Gastroesophageal sphincter (tissue), 3 donors: ENCODE measurements at regions not wholly inside any gene's neighbourhood (a gene's known extent, or its start where the extent isn't known, plus 50 kb on each side); places are given as distances from the start of the nearest gene placed in this dataset.

Experiments
- POLR2AphosphoS5 ChIP-seq: sonication (generic); formaldehyde crosslinking; IDR thresholded peaks from one replicate; pipeline ENCODE4 v1.6.1; 2017; ENCODE audit warnings: antibody characterized with exemption
- TF ChIP-seq, protein P1 (sequence below), 4 experiments: fragments of 200-600 bp in 2 of 4; fragments of 450-650 bp in 2 of 4; sonication (generic) in 1 of 4; IDR thresholded peaks; one replicate each; pipeline ENCODE4 v1.5.1; 2017 to 2019; ENCODE audit warnings: antibody characterized with exemption in 4 of 4, mild to moderate bottlenecking in 2 of 4, moderate library complexity in 2 of 4

- TF ChIP-seq, protein P1, sequence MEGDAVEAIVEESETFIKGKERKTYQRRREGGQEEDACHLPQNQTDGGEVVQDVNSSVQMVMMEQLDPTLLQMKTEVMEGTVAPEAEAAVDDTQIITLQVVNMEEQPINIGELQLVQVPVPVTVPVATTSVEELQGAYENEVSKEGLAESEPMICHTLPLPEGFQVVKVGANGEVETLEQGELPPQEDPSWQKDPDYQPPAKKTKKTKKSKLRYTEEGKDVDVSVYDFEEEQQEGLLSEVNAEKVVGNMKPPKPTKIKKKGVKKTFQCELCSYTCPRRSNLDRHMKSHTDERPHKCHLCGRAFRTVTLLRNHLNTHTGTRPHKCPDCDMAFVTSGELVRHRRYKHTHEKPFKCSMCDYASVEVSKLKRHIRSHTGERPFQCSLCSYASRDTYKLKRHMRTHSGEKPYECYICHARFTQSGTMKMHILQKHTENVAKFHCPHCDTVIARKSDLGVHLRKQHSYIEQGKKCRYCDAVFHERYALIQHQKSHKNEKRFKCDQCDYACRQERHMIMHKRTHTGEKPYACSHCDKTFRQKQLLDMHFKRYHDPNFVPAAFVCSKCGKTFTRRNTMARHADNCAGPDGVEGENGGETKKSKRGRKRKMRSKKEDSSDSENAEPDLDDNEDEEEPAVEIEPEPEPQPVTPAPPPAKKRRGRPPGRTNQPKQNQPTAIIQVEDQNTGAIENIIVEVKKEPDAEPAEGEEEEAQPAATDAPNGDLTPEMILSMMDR (IDR thresholded peaks at IDR 0.05) = no peak
- TF ChIP-seq POLR2AphosphoS5 = no peak
Measured at GRCh38 chr1:112105557-112105956, 116.1 kb upstream of the KCND3 start.
